ENCODE measurements at regions not wholly inside any gene's neighbourhood (a gene's known extent, or its start where the extent isn't known, plus 50 kb on each side); places are given as distances from the start of the nearest gene placed in this dataset.
"Not testable (repeated sequence)": the region's sequence is repeated elsewhere in the genome, so short reads cannot be mapped to it uniquely, and the experiment has no call there.

GRCh38 chr18:14435460-14435859 lies 107.9 kb downstream of the POTEC start:
- not testable (repeated sequence) for TF ChIP-seq CTCF, POLR2A (IDR thresholded peaks at IDR 0.05)
